Cardiac fibroblast (primary cell): ENCODE measurements at regions not wholly inside any gene's neighbourhood (a gene's known extent, or its start where the extent isn't known, plus 50 kb on each side); places are given as distances from the start of the nearest gene placed in this dataset.
A peak's percentile ranks its signal among the peaks of the same experiment; 100 is the strongest.
"Not testable (repeated sequence)": the region's sequence is repeated elsewhere in the genome, so short reads cannot be mapped to it uniquely, and the experiment has no call there.

Experiments used
- DNase-seq, 2 donors: peaks; one replicate each; pipeline versions ENCODE4 v3.0.0 to v3.0.0-alpha.2; 2010; ENCODE audit warnings: low read depth in 2 of 2
- H3K4me3 ChIP-seq, 2 donors: replicated peaks in 1 of 2; 1 replicate in 1 of 2; 2 replicates in 1 of 2; pipeline ENCODE4 v1.5.1; 2011; ENCODE audit warnings: low read depth in 2 of 2, low read length in 2 of 2, mild to moderate bottlenecking in 2 of 2, moderate library complexity in 1 of 2
- TF ChIP-seq, protein P1 (sequence below): IDR thresholded peaks from one replicate; pipeline ENCODE4 v1.5.1; 2011; ENCODE audit warnings: low read depth, mild to moderate bottlenecking, low read length, inconsistent platforms

DNA sequence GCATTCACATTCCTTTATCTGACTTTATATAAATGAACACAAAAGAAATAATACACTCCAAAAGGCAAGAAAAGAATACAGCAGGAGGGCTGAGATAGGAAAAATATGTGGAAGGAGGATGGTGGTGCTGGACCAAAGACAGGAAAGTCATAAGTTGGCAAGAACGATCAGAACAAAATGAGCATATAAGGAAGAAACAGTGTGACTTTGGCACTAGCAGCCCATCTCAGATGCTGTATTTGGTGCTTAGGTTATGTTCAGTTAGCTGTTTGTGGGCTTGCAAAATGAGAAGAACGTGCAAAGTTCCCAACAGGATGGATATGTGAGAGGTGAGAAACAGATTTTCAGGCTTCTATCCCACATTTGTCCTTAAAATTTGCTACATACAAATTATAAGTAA lies 719.8 kb upstream of the ADGRL4 start:
- H3K4me3 ChIP-seq = no peak overlapping the region
- peak in 1 of 2 donors; percentile 90 for DNase-seq
- TF ChIP-seq, protein P1, sequence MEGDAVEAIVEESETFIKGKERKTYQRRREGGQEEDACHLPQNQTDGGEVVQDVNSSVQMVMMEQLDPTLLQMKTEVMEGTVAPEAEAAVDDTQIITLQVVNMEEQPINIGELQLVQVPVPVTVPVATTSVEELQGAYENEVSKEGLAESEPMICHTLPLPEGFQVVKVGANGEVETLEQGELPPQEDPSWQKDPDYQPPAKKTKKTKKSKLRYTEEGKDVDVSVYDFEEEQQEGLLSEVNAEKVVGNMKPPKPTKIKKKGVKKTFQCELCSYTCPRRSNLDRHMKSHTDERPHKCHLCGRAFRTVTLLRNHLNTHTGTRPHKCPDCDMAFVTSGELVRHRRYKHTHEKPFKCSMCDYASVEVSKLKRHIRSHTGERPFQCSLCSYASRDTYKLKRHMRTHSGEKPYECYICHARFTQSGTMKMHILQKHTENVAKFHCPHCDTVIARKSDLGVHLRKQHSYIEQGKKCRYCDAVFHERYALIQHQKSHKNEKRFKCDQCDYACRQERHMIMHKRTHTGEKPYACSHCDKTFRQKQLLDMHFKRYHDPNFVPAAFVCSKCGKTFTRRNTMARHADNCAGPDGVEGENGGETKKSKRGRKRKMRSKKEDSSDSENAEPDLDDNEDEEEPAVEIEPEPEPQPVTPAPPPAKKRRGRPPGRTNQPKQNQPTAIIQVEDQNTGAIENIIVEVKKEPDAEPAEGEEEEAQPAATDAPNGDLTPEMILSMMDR = no peak

DNA sequence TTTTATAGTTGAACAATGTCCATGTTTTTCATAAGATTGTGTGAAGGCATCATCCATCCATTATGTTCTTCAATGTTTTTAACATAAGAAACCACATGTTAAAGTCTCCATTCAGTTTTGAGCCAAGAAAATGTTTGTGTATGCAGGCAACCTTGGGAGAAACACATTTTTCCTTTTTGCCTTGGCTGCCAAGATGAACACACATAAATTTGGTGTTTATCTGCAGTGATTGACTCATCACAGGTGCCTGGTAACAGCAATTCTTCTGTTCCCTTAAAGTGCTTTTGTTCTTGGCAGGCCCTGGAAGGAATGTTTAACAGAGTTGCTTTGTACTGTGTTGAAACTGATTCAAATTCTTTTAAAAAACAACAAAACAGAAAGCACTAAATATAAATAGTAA lies 709.9 kb upstream of the ADGRL4 start:
- H3K4me3 ChIP-seq = no peak overlapping the region
- TF ChIP-seq, protein P1 = no peak
- DNase-seq = peak; percentile 89 to 91

DNA sequence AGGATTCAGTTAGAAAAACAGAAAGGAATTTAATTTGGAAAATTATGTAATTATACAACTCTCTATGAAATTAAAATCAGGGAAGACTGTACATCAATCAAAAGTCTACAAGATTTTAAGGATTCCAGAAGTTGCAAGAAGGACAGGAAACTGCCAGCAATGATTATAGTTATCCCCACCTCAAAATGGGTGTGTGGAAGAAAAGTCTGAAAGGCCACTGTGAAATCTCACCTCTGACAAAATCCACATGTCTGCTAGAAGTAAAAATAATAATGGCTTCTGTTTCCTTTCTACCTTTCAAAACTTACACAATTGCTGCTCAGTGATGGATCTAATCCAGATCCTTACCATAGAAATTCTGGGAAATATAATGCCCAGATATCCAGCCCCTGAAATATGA lies 708.1 kb upstream of the ADGRL4 start:
- DNase-seq = no peak
- no peak overlapping the region for H3K4me3 ChIP-seq
- TF ChIP-seq, protein P1 = no peak

DNA sequence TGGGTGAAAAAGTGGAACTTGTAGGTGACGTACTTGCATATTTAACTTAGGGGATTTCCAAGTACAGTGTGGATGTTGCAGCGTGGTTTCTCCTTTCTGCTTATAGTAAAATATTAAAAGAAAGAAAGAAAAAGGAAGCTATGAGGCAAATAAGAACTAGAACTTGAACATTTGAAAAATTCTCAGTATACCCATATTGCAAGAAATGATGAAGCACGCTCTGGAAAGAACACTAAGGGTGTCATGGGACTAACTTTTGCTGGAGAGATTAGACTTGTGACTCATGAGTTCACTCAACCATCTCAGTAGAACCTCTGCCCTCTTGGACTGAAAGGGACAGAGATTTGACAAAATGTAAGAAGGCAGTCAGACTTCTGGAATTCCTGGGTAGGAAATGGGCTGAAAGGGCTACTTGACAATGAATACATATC lies 704.5 kb upstream of the ADGRL4 start:
- H3K4me3 ChIP-seq = no peak overlapping the region
- peak; percentile 49 to 68 for DNase-seq

DNA sequence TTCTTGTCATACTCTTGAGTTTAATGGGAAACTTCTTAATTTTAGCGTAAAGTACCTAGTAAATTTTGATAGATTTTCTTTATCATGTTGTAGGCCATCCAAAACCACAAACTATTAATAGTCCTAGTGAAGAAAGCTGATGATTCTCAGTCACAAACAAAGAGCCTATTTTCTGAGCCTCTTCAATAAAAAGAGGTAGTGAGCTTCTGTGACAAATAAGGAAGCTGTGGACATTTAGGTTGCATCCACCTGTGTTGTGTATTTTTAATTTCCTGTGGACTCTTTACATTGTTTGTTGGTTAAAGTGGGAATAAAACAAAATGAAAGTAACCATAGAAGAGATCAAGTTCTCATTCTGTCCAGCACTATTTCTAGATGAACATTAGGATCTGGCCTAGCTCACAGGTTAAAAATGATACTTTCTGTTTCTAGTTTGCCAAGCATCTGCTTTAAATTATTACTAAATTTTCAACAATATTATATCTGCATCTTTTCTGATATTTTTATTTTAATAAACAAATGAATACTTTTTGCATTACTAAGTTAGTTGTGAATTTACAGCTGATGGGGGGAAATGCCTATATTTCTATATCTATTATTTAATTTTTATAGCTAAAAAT lies 702.2 kb upstream of the ADGRL4 start:
- no peak overlapping the region for H3K4me3 ChIP-seq
- TF ChIP-seq, protein P1 = no peak
- no peak for DNase-seq

More for the DNA sequence above, 704.5 kb upstream of the ADGRL4 start:
- TF ChIP-seq, protein P1 = no peak

DNA sequence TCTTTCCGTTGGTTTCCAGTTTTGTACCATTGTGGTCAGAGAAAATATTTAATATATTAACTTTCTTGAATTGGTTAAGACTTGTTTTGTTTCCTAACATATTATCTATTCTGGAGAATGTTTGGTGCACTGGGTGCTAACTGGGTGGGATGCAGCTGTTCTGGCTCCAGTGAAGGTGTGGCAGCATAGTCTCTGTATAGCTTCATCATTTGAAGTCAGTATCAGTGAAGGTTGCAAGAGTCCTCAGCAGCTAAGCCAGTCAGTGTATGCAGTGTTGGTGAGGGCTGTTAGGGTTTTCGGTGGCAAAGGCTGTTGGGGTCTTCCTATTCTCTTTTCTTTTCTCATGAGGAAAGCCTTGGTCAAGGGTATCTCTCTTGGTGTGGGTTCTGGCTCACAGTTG lies 698.7 kb upstream of the ADGRL4 start:
- H3K4me3 ChIP-seq = no peak overlapping the region
- no peak for DNase-seq
- TF ChIP-seq, protein P1 = no peak

DNA sequence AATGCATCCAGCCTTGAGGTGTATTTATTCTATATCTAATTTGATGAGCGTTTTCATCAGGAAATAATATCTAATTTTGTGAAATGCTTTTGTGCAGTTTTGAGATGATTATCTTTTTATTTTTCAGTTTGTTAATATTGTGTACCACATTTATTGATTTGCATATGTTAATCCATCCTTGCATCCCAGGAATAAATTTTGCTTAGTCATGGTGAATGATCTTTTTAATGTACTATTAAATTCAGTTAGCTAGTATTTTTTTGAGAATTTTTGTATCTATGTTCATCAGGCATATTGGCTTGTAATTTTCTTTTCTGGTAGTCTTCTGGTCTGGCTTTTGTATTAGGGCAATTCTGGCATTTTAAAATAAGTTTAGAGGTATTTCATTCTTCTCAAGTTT lies 697.5 kb upstream of the ADGRL4 start:
- TF ChIP-seq, protein P1 = no peak
- H3K4me3 ChIP-seq = no peak overlapping the region
- DNase-seq = no peak

DNA sequence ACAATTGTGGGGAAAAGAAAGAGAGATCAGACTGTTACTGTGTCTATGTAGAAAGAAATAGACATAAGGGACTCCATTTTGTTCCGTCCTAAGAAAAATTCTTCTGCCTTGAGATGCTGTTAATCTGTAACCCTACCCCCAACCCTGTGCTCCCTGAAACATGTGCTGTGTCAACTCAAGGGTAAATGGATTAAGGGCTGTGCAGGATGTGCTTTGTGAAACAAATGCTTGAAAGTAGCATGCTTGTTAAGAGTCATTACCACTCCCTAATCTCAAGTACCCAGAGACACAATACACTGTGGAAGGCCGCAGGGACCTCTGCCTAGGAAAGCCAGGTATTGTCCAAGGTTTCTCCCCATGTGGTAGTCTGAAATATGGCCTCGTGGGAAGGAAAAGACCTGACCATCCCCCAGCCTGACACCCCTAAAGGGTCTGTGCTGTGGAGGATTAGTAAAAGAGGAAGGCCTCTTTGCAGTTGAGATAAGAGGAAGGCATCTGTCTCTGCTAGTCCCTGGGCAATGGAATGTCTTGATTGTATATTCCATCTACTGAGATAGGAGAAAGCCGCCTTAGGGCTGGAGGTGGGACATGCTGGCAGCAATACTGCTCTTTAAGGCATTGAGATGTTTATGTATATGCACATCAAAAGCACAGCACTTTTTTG lies 695.9 kb upstream of the ADGRL4 start:
- H3K4me3 ChIP-seq, DNase-seq: not testable (repeated sequence)
